GM12878 (cell line): ENCODE measurements at regions not wholly inside any gene's neighbourhood (a gene's known extent, or its start where the extent isn't known, plus 50 kb on each side); places are given as distances from the start of the nearest gene placed in this dataset.

Experiments
- ATAC-seq: fragments of 200-7000 bp; cut with Tn5 transposase; 3 replicates; pipeline ENCODE4 v1.9.1; 2020; ENCODE audit warnings: mild to moderate bottlenecking, moderate library complexity
- BruUV-seq: library from RNA; stranded (reverse); fragments of 400-500 nt; replicated peaks from 2 replicates; lab custom pipeline; 2021; lab: Mats Ljungman, UMichigan
- CTCF ChIA-PET: fragments of 300-600 bp; sonication (Branson Sonifier 250); formaldehyde crosslinking; extraction: SDS; loops from one replicate; lab custom pipeline; 2021; ENCODE audit warnings: inconsistent platforms; lab: Yijun Ruan, JAX
- POLR2A ChIA-PET: fragments of 350-600 bp; formaldehyde crosslinking; extraction: SDS; loops from one replicate; lab custom pipeline; 2021; ENCODE audit warnings: inconsistent platforms; lab: Charles Lee
- RAD21 ChIA-PET: fragments of 300-600 bp; sonication (Branson Sonifier 250); formaldehyde crosslinking; loops from one replicate; lab custom pipeline; 2023; ENCODE audit warnings: antibody characterized with exemption; ENCODE audit not compliant: unreplicated experiment; lab: Charles Lee
- SMC1A ChIA-PET: fragments of 300-600 bp; sonication (Branson Sonifier 250); formaldehyde crosslinking; loops from one replicate; lab custom pipeline; 2023; ENCODE audit not compliant: unreplicated experiment, uncharacterized antibody; lab: Charles Lee
- DNase-seq: peaks from one replicate; pipeline ENCODE4 v3.0.0-alpha.2; 2011; ENCODE audit warnings: low read depth, low spot score
- FAIRE-seq: peaks from 3 replicates; lab custom pipeline; 2011; peaks lifted over from hg19 to GRCh38; lab: Jason Lieb, UNC
- H2AFZ ChIP-seq: 2 replicates; pipeline ENCODE4 v1.6.0; 2011; ENCODE audit warnings: low read depth, low read length, control low read depth; ENCODE audit not compliant: control insufficient read depth
- H3K27ac ChIP-seq: 2 replicates; pipeline ENCODE4 v1.5.1; 2011; ENCODE audit warnings: control low read depth; ENCODE audit not compliant: control insufficient read depth, insufficient read depth
- H3K27me3 ChIP-seq, 2 experiments: replicated peaks in 1 of 2; 2 replicates each; pipeline versions ENCODE4 v1.6.0 to v1.6.1; 2011; ENCODE audit warnings: low read length in 1 of 2; ENCODE audit not compliant: control insufficient read depth in 2 of 2, insufficient read depth in 2 of 2
- H3K36me3 ChIP-seq, 2 experiments: 2 replicates each; pipeline ENCODE4 v1.5.1; 2011; ENCODE audit warnings: low read length in 1 of 2; ENCODE audit not compliant: control insufficient read depth in 2 of 2, insufficient read depth in 2 of 2
- H3K4me1 ChIP-seq: 2 replicates; pipeline ENCODE4 v1.6.1; 2011; ENCODE audit warnings: mild to moderate bottlenecking, low read length, moderate library complexity, mixed read lengths; ENCODE audit not compliant: control insufficient read depth, insufficient read depth
- H3K4me2 ChIP-seq: 2 replicates; pipeline ENCODE4 v1.6.0; 2011; ENCODE audit warnings: control low read depth; ENCODE audit not compliant: control insufficient read depth, insufficient read depth
- H3K4me3 ChIP-seq: fragments of 200-600 bp; sonication (generic); 2 replicates; pipeline ENCODE4 v1.5.1; 2016
- H3K79me2 ChIP-seq: 2 replicates; pipeline ENCODE4 v1.6.0; 2011; ENCODE audit warnings: low read length; ENCODE audit not compliant: control insufficient read depth, insufficient read depth
- H3K9ac ChIP-seq: 2 replicates; pipeline ENCODE4 v1.8.0; 2011; ENCODE audit warnings: low read length, control low read depth, mixed read lengths; ENCODE audit not compliant: control insufficient read depth, insufficient read depth
- H3K9me3 ChIP-seq: replicated peaks from 3 replicates; pipeline ENCODE4 v1.5.1; 2011; ENCODE audit warnings: mild to moderate bottlenecking, low read length; ENCODE audit not compliant: control insufficient read depth, insufficient read depth
- H4K20me1 ChIP-seq: 2 replicates; pipeline ENCODE4 v1.6.0; 2011; ENCODE audit not compliant: control insufficient read depth, insufficient read depth
- EP300 ChIP-seq, 2 experiments: fragments of 150-350 bp in 1 of 2; IDR thresholded peaks; 2 replicates each; pipeline ENCODE4 v1.6.1; 2011 to 2012; ENCODE audit warnings: low read depth in 2 of 2, low read length in 2 of 2, borderline replicate concordance in 1 of 2, improper control_type of control experiment in 1 of 2, inconsistent platforms in 1 of 2; ENCODE audit not compliant: control insufficient read depth in 1 of 2
- NBN ChIP-seq: fragments of 450-650 bp; IDR thresholded peaks from 2 replicates; pipeline ENCODE4 v1.6.1; 2016
- NFYB ChIP-seq: IDR thresholded peaks from 2 replicates; pipeline ENCODE4 v1.6.1; 2011; ENCODE audit warnings: low read depth, mild to moderate bottlenecking, low read length, improper control_type of control experiment, moderate library complexity; ENCODE audit not compliant: insufficient read depth
- TCF7 ChIP-seq: IDR thresholded peaks from 2 replicates; pipeline ENCODE4 v1.6.1; 2014; ENCODE audit warnings: antibody characterized with exemption, borderline replicate concordance
- WGBS: methylation state at CpG from one replicate; pipeline ENCODE4 v1.1.6; 2016; ENCODE audit warnings: low lambda C conversion rate; ENCODE audit not compliant: insufficient replicate concordance, insufficient coverage; ENCODE audit errors: missing lambda C conversion rate; 5-methylcytosine and 5-hydroxymethylcytosine counted together
- in situ Hi-C: fragments of 300-500 bp; cut with MboI; formaldehyde crosslinking; loops from 9 replicates; pipeline ENCODE4 v1.14.3; 2018; ENCODE audit warnings: mixed read lengths
- intact Hi-C: fragments of 100-400 bp; cut with micrococcal nuclease; formaldehyde crosslinking; loops from one replicate; pipeline ENCODE4 v1.14.2; 2022; ENCODE audit not compliant: unreplicated experiment
- TF ChIP-seq, protein P1 (sequence below): IDR thresholded peaks from 2 replicates; pipeline ENCODE4 v1.6.1; 2011; ENCODE audit warnings: borderline replicate concordance, low read depth, mild to moderate bottlenecking, moderate library complexity, mixed read lengths, low read length; ENCODE audit not compliant: insufficient read depth; ENCODE audit errors: extremely low read length

- H3K4me1 ChIP-seq, result no peaks in the 10 kb centered on the region
- H4K20me1 ChIP-seq, result no peaks in the 10 kb centered on the region
- BruUV-seq, result no TSS peak
- no peak overlapping the region for H2AFZ ChIP-seq
- ChIA-PET POLR2A (interaction anchor here (0.6 kb wide), 1 partner anchor 38 kb away, joined by 3 read pairs; no protein-coding TSS in a partner anchor), RAD21 (no interaction called here), CTCF (no interaction called here), SMC1A (no interaction called here)
- H3K4me2 ChIP-seq, result no peak overlapping the region
- H3K36me3 ChIP-seq, result no peaks in the 10 kb centered on the region
- in situ Hi-C loops (no loop called here), intact Hi-C loops (no loop called here)
- no peak overlapping the region for H3K4me3 ChIP-seq
- DNase-seq (no peak), FAIRE-seq (no peak), ATAC-seq (no peak)
- 0 out of 4 replicates have a peak, but pooled peaks of 1 of the 2 experiments have one; percentile 7 for TF ChIP-seq EP300 (IDR thresholded peaks at IDR 0.05; ENCODE audit: borderline replicate concordance in 1 of 2, control insufficient read depth in 1 of 2, low read depth in 2 of 2, low read length in 2 of 2)
- no peak for TF ChIP-seq NBN
- 0% methylated on average over 4 of the region's 4 CpGs for WGBS
- H3K79me2 ChIP-seq, result no peaks in the 10 kb centered on the region
- H3K9ac ChIP-seq, result no peak overlapping the region
- peaks cover 2 to 6% of the 10 kb centered on the region in 2 experiments; a peak in 3 of 4 replicates for H3K27me3 ChIP-seq
- no peaks in the 10 kb centered on the region for H3K9me3 ChIP-seq
- no peak overlapping the region for H3K27ac ChIP-seq
Observed at GRCh38 chr12:112577473-112578329, 159.0 kb downstream of the PTPN11 start.

GRCh38 chr12:112584266-112584722 is 165.5 kb downstream of the PTPN11 start:
- no peak overlapping the region for H3K27ac ChIP-seq
- TF ChIP-seq TCF7, result no peak
- TF ChIP-seq, protein P1, sequence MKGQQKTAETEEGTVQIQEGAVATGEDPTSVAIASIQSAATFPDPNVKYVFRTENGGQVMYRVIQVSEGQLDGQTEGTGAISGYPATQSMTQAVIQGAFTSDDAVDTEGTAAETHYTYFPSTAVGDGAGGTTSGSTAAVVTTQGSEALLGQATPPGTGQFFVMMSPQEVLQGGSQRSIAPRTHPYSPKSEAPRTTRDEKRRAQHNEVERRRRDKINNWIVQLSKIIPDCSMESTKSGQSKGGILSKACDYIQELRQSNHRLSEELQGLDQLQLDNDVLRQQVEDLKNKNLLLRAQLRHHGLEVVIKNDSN, result peak; percentile 5
- peak; percentile 57 for TF ChIP-seq NFYB
- H3K4me2 ChIP-seq, result no peak overlapping the region
- intact Hi-C loops, result no loop called here
- no peaks in the 10 kb centered on the region for H3K4me1 ChIP-seq
- H3K27me3 ChIP-seq, result no peaks in the 10 kb centered on the region
- FAIRE-seq (no peak), DNase-seq (no peak), ATAC-seq (no peak)
- ChIA-PET CTCF (interaction anchor here (0.5 kb wide), 1 partner anchor 1051 kb away, joined by 3 read pairs; no protein-coding TSS in a partner anchor), SMC1A (no interaction called here), RAD21 (no interaction called here), POLR2A (no interaction called here)
- in situ Hi-C loops, result no loop called here
- H3K9me3 ChIP-seq, result no peaks in the 10 kb centered on the region
- no peaks in the 10 kb centered on the region for H3K79me2 ChIP-seq
- no peaks in the 10 kb centered on the region for H3K36me3 ChIP-seq
- 35% methylated on average over 7 of the region's 7 CpGs for WGBS
- H2AFZ ChIP-seq, result no peak overlapping the region
- no peaks in the 10 kb centered on the region for H4K20me1 ChIP-seq
- no TSS peak for BruUV-seq
- H3K4me3 ChIP-seq, result no peak overlapping the region
- H3K9ac ChIP-seq, result no peak overlapping the region
